ENCODE measurements at regions not wholly inside any gene's neighbourhood (a gene's known extent, or its start where the extent isn't known, plus 50 kb on each side); places are given as distances from the start of the nearest gene placed in this dataset.

DNA sequence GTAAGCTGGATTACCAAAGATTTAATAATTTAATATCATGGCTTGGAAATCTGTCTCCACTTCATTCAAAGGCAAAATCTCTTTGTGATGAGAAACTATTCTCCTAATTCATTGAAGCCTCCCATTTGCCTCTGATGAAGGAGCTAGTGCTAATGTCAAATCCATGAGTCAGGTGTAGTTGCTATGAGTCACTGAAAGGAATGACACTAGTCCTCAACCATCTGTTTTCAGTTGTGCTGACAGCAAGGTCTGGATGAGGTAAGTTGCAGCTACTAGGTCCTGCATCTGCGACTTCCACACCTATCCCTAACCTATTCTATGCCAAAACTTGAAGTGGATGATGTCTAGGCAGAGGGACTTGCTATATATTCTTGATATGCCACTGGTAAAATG is 324.0 kb upstream of the UBE2E3 start:
- ChIA-PET RAD21 (ENCODE audit: low non-redundant PET in 1 of 2, low total read pairs in 2 of 2, uncharacterized antibody in 2 of 2, unreplicated experiment in 2 of 2) (interaction anchor here in 1 of 2 experiments (1.5 kb wide), 1 partner anchor 83 kb away, joined by 3 read pairs; no protein-coding TSS in a partner anchor), CTCF (no interaction called here), POLR2A (no interaction called here)
- peak overlapping the region; percentile 21 for H2AFZ ChIP-seq (ENCODE audit: low read depth, low read length, poor library complexity, severe bottlenecking)
- H3K9me3 ChIP-seq (ENCODE audit: control insufficient read depth in 1 of 2, insufficient read depth in 1 of 2, low read depth in 1 of 2, low read length in 2 of 2), result no peaks in the 10 kb centered on the region
- no peaks in the 10 kb centered on the region for H3K9me2 ChIP-seq (ENCODE audit: insufficient read depth)
- H3K27me3 ChIP-seq (ENCODE audit: insufficient read depth, low read length), result no peaks in the 10 kb centered on the region
- H3K9ac ChIP-seq (ENCODE audit: low read length), result no peak overlapping the region
- no TSS peak for BruUV-seq (replicated peaks)
- peak; percentile 51; the same call in 1 of the 2 replicates for TF ChIP-seq CEBPB (IDR thresholded peaks at IDR 0.05; ENCODE audit: low read depth)
- TF ChIP-seq SIN3A (IDR thresholded peaks at IDR 0.05; ENCODE audit: low read depth), result peak; percentile 95; the same call in 1 of the 2 replicates
- peak; percentile 78 for TF ChIP-seq SP1 (IDR thresholded peaks at IDR 0.05; ENCODE audit: low read depth)
- TF ChIP-seq ZFX (IDR thresholded peaks at IDR 0.05), result no peak
- no peak for TF ChIP-seq EZH2 (IDR thresholded peaks at IDR 0.05)
- TF ChIP-seq, protein P1, sequence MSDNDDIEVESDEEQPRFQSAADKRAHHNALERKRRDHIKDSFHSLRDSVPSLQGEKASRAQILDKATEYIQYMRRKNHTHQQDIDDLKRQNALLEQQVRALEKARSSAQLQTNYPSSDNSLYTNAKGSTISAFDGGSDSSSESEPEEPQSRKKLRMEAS (IDR thresholded peaks at IDR 0.05), result peak; percentile 71
- no peak for TF ChIP-seq REST (IDR thresholded peaks at IDR 0.05; ENCODE audit: low read depth)
- no peak for TF ChIP-seq EZH2phosphoT487 (IDR thresholded peaks at IDR 0.05; ENCODE audit: borderline replicate concordance)
- peak; percentile 90 for TF ChIP-seq CBX3 (IDR thresholded peaks at IDR 0.05; ENCODE audit: low read depth)
- TF ChIP-seq TCF7L2 (IDR thresholded peaks at IDR 0.05; ENCODE audit: borderline replicate concordance, extremely low read depth, insufficient read depth, insufficient read length), result no peak
- peak; percentile 95 for TF ChIP-seq JUND (IDR thresholded peaks at IDR 0.05)
- TF ChIP-seq ELF1 (IDR thresholded peaks at IDR 0.05; ENCODE audit: borderline replicate concordance, low read depth), result no peak
- peak; percentile 93 for TF ChIP-seq FOSL1 (IDR thresholded peaks at IDR 0.05; ENCODE audit: low read depth)
- TF ChIP-seq SRF (IDR thresholded peaks at IDR 0.05; ENCODE audit: low read depth), result peak; percentile 53; the same call in 1 of the 2 replicates
- TF ChIP-seq RAD21 (IDR thresholded peaks at IDR 0.05; ENCODE audit: low read depth), result no peak
- 0 out of 2 replicates have a peak, but pooled peaks have one; percentile 28 for TF ChIP-seq POLR2AphosphoS5 (IDR thresholded peaks at IDR 0.05; ENCODE audit: low read depth, low read length)
- H3K4me2 ChIP-seq (ENCODE audit: low read length), result peak overlapping the region; percentile 70
- H3K4me3 ChIP-seq (replicated peaks in 1 of 2; ENCODE audit: low read depth in 1 of 2, low read length in 2 of 2), result peak overlapping the region in 1 of 2 experiments; percentile 13; a peak in 1 of 4 replicates
- peaks cover 14 to 35% of the 10 kb centered on the region in 2 experiments for H3K4me1 ChIP-seq (ENCODE audit: control insufficient read depth in 1 of 2, insufficient read depth in 2 of 2, low read length in 2 of 2)
- no peak overlapping the region for H3K27ac ChIP-seq (ENCODE audit: low read depth, low read length)
- DNase-seq (ENCODE audit: low read depth, low spot score) (peak; percentile 80), ATAC-seq (peak; percentile 87)
- H3K36me3 ChIP-seq (ENCODE audit: control insufficient read depth in 1 of 2, insufficient read depth in 2 of 2, low read length in 2 of 2), result no peaks in the 10 kb centered on the region
- no peaks in the 10 kb centered on the region for H3K79me2 ChIP-seq (ENCODE audit: insufficient read depth, low read length)
- intact Hi-C loops (cut with micrococcal nuclease), result no loop called here
- H4K20me1 ChIP-seq (ENCODE audit: insufficient read depth), result no peaks in the 10 kb centered on the region
